NCI-H2107 (cell line): ENCODE measurements at regions not wholly inside any gene's neighbourhood (a gene's known extent, or its start where the extent isn't known, plus 50 kb on each side); places are given as distances from the start of the nearest gene placed in this dataset.
A peak's percentile ranks its signal among the peaks of the same experiment; 100 is the strongest.
"Not testable (repeated sequence)": the region's sequence is repeated elsewhere in the genome, so short reads cannot be mapped to it uniquely, and the experiment has no call there.

Source experiments
- DNase-seq: peaks from one replicate; lab custom pipeline; 2025; lab: John Stamatoyannopoulos, UW

DNA sequence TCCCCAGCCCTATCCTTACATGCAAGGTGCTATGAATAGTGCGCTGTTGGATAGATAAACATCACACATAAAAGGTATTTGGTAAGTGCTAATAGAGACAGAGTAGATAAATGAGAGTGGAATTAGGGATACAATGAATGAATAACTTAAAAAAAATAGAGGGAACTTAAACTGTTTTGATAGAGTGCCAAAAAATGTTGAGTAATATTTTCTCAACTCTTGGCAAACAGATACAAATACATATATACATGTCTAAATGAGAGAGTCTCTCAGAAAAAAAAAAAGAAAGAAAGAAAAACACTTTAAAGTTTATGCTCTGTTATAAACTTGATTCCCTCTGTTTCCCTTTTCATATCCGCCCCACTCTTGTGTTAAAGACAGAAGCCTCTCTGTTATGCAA lies 667.4 kb downstream of the ROBO2 start:
- DNase-seq: no peak

DNA sequence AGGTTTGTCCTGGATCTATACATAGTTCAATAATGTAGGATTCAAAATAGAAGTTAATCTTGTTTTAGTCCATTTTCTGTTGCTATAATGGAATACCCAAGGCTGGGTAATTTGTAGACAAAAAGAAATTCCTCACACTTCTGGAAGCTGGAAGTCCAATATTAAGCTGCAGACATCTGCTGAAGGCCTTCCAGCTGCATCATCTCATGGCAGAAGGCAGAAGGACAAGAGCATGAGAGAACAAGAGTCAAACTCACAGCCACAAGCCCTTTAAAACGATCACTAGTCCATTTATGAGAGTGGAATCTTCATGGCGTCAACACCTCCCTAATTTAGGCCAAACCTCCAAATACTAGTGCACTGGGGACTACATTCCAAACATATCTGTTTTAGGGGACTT lies 669.3 kb downstream of the ROBO2 start:
- no peak for DNase-seq

DNA sequence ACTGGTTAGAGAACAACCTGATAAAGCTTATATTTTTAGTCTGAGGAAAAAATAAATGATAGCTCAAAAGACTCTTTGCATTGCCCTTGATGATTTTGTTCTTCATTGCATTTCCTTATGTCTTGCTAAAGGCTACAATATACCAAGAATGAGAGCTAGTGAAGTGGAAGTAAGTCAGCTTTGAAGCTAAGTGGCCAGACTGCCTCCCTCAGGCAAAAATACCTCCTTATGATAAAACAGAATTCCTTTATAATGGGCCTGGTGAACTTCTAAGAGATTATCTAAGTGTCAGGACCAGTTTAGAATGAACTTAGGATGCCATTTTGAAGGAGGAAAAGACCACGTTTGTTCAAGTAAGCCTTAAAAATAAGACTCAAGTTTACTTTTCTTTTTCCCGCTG lies 678.4 kb downstream of the ROBO2 start:
- DNase-seq: no peak

DNA sequence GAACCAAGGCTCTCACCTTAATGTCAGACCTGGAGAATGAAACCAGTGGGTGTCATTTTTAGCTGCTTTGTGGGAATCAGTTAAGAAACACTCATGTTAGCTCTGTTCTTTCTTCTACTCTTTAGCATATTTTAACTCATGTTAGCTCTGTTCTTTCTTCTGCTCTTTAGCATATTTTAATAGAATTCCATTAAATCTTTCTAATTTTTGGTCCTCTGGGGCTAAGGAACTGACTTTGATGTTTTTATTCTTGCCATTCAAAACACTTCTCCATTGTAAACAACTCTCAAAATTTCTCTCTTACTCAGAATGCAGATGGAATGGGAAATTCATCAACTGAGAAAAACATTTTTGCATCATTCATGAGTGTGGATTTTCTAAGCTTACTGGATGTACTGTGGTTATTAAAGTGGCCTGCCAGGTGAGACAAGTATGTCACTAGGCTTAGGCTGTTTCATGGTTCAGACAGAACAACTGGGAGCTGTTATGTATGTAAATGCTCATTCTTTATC lies 680.6 kb downstream of the ROBO2 start:
- no peak for DNase-seq

DNA sequence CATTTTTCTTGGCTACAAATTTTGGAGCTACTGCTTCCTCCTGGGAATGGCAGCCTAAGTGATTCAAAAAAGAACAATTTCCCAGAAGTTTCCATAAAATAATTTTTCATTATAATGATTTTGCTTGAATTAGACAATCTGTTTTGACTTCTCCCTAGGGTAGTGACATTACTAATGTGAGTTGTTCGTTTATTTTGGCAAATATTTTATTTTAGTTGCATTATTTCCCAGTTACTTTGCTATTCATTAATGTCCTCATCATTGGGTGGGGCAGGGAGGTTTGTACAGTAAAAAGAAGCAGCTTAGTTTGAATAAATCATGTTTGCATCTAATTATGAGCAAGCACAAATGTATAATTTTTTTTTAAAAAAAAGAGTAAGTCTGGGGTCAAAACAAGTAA lies 686.6 kb downstream of the ROBO2 start:
- DNase-seq: no peak

DNA sequence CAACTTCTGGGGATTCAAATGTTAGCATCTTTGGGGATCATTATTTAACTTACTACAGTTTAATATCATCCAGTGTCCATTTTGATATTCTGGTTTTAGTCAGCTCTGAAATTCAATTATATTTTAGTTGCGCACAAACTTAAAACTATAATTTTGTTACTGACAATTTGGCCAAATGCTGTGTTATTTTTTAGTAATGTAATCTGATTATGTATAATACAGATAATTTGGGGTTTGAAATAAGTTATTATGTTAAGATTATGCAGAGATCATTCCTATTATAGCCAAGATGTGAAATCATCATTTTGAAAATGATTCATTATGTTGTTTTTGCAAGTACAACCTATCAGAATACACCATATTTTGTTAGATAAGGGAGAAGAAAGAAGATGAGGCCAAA lies 706.1 kb downstream of the ROBO2 start:
- no peak for DNase-seq

DNA sequence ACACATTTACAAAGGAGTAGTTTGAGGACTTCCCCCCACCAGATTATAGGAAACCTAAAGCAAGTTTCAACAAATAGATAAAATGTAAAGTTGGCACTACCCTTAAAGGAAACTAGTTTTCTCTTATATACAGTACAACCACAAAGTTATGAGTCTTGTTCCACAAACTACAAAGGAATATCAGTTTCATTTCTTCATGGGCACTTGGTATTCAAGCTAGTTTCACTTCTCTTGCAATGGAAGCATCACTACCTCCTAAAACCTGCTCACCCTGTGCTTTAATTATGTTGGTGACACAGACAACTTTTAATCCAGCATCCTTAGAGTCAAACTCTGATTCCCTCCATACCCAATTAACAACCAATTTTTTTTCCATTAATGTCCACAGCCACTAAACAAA lies 707.0 kb downstream of the ROBO2 start:
- no peak for DNase-seq

DNA sequence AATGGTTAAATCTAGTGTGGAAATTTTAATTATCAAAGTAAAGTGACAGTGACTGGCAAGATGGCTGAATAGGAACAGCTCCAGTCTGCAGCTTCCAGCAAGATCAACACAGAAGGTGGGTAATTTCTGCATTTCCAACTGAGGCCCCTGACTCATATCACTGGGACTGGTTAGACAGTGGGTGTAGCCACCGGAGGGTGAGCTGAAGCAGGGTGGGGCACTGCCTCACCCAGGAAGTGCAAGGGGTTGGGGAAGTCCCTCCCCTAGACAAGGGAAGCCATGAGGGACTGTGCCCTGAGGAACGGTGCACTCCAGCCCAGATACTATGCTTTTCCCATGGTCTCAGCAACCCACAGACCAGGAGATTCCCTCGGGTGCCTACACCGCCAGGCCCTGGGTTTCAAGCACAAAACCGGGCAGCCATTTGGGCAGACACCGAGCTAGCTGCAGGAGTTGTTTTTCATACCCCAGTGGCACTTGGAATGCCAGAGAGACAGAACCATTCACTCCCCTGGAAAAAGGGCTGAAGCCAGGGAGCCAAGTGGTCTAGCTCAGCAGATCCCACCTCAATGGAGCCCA lies 716.6 kb downstream of the ROBO2 start:
- not testable (repeated sequence) for DNase-seq

DNA sequence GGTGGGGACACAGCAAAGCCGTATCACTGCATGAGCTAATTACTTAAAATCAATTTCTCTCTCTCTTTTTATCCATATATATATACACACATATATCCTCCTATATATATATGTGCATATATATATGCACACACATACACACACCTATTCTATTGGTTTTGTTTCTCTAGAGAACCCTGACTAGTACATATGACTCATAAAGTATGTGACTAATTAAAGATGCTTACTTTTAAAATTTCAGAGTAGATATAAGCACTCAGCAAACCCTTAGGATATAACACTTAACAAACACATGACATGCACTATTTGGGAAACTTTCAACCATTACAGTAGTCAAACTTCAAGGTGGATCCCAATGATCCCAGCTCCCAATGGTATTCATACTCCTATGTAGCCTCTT lies 732.6 kb downstream of the ROBO2 start:
- DNase-seq: no peak

DNA sequence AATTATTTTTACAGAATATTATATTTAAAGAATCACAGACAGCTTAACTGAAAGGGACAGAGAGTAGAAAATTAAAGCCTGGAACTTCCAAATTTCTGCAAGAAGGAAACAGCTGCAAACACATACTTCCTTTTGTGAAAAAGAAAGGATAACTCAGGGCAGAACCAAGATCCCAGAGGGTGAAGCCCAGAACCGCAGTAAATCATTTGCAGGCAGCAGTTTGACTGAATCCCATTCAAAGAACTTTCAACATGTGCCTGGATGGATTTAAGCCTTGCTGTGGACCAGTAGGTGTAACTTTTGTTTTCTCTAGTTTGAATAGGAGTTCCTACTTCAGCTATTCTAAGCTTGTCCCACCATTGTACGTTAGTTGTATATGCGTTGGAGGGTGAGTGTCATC lies 733.2 kb downstream of the ROBO2 start:
- no peak for DNase-seq

DNA sequence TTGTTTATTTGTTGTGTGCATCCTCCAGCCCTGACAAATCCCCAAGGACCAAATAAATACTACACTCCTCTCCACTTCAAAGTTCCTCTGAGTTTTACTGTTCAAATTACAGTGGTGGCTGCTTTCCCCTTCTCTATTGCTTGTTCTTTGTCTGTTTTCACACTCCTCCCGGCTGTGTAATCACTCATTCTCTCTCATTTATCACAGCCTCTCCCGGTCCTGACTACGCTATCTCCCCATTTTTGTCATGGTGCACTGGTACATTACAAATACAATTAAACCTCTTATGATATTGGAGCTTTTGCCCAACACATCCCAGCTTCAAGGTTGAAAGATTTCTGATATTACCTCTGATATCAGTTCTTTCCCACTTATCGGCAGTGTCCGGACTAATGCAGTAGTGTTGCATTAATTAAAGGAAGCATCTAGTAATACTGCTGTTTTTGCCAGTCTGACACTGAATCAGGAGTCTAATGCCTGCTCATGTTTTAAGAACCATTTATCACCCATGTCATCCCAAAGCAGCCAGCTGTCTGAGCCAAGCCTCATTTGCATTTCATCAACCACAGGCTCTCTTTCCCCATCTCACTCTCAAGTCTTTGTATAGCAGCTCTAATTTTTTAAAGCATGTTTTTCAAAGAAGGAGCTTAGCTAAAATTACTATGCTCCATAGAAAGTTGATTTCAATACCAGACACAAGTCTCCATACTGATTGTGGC lies 740.5 kb downstream of the ROBO2 start:
- DNase-seq: peak; percentile 18

DNA sequence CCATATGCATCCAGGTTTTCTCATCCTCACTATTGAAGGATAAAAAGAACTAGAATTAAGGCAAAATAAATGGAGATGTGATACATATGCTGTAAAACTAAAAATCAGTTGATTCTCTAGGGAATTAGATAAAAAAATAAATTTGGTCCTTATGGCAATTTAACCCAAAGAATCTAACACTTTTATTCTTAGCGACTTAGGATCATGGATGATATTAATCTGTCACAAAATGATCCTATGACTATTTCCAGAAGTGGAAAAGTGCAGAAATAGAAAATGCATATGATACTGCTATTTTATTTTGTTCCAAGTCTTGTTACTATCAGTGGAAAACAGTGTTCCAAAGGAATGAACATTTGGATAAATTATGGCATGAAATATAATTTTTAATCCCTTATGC lies 746.3 kb downstream of the ROBO2 start:
- no peak for DNase-seq

DNA sequence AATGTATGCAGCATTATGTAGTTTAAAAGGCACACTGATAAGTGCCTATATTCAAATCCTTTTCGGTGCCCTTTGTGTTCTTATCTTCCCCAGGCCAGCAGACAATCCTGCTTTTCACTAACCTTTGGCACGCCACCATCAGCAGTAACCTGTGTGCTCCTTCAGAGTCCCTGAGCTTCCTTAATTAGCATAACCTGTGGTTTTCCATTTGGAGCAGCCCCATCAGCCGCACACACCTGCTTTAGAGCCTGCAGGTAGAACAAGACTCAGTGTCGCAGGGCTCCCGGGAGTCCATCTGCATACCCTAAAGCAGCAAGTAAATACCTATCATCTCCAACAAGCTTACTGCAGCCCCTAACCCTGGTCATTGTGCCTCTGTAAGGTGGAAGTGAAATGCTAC lies 755.1 kb downstream of the ROBO2 start:
- peak; percentile 83 for DNase-seq

DNA sequence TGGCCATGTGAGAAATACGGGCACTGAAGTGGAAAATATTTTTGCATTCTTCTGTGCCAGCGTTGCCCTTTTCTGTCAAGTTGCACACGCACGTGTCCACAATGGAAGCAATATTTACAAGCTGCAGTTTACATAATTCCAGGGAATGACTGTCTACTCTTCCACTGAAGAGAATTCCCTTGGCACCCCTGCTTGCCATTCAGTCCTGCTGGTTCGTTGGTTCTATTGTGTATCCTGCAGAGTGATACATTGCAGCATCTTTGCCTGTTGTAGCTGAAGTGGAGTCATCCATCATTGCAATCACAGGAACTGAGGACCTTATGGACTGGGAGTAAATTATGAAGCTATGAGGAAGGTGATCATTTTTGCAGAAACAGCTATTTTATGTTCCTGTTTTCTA lies 759.4 kb downstream of the ROBO2 start:
- peak; percentile 9 for DNase-seq

DNA sequence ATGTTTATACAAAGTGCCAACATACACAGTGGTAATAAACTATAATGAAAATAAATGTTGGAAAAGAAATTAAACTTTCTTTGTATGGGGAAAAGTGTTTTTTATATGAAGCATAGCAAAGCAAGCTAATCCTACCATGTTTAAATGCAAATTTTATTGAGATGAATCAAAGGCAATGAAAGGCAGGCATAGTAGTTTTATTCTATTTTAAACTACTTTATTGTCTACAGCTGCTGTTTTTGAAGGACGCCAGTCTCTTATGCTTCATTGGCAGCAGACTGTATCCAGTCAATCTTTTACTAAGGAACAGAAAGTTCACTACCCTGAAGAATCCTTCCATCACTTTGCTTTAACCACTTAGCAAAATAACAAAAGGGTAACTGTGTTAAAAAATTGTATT lies 761.0 kb downstream of the ROBO2 start:
- no peak for DNase-seq

DNA sequence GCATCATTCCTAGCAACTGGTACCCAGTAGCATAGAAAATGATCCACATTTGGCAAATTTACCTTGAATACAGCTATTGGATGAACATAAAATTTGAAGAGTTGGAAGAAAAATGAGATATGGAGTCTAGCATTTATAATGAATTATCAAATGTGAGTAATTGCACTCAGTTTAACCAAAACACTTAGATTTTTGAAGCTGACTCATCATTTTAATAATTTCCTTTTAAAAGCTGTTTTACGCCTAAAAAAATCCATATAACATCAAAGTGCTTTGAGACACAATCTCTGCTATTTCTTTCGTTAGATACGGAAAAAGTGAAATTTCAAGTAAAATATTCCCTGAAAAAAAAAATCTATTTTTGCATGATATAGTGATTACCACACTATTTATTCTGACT lies 767.4 kb downstream of the ROBO2 start:
- DNase-seq: no peak

DNA sequence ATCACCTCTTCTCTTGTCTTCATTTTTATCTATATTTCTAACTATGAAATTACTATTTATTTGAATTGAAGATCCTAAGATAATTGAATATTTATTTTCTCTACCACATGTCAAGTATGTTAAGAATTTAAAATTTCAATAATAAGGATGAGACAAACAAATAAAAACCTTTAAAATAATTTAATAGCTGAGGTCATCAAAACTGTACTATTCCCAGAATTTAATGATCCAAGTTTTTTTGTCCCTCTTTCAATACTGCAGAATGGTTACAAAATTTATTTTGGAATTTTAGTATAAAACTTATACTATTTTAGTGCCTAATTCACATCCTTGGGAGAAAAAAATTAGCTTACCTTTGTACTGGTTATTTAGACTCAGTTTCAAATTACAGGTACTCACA lies 774.9 kb downstream of the ROBO2 start:
- no peak for DNase-seq

DNA sequence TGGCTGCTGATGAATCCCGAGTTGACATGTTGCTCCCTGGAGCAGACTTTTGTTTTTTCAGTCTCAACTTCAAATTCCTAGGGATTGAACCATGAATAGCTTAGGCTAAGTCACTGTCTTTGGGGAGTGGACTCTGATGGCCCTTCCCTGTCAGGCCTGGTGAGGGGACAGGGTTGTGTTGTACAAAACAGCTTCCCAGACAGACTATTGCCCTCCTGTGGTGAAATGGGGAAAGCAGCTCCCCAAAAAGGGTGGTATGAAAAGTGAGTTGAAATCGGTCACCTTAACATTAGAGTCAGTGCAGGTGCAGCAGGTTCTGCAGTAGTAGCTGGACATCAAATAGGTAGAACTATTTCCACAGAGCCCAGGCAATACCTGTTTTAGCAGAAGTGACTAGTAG lies 775.6 kb downstream of the ROBO2 start:
- no peak for DNase-seq

DNA sequence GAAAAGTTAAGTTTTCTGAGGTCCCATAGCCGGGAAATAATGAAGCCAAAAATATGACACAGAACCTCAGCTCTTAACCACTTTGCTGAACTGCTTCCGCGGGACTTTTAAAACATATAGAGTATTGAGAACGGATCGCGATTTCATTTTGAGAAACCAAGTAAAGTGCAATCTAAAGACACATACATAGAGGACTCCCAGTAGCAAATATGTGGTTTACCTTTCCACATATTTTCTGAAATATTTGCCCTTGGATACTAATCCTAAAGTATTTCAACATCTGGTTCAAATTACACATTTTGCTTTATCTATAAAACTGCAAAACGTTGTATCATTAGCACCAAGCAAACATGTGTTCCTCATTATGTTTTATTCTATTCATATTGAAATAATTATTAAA lies 776.5 kb downstream of the ROBO2 start:
- DNase-seq: no peak

DNA sequence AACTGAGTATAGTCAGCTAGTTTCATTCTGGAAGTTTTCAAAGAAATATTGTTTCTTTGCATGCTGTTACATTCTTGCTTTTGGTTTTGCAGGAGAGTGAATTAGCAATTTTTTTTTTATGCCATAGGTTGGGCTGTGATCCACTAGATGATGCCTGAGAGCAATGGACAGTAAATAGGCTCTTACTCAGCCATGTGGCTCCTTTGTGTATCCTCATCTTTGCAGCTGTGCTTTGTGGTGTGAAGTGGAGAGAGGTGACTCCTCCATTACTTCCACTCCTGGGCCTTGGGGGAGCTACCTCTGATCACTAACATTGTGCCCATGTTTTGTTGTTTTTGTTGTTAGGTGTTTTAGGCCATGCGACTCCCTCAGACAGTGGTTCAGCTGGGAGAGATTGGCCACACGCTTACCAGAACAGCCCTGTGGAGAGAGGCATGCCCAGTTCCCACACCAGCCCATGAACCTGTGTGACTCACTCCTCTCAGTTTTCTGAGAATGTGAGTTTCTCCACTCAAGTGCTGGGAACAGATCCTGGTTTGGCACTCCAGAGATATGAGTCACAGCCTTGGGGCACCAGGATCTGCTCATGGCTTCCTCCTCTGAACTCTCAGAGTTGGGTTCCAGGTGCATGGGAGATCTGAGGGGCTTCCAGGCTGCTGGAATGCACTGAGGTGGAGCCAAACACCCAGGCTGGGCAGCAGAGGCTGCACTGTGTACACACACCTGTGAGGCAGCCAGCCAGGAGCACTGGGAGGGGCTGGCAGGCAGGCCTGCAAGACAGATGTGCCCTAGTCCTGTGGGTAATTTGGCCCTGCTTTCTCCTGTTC lies 785.3 kb downstream of the ROBO2 start:
- DNase-seq: no peak

DNA sequence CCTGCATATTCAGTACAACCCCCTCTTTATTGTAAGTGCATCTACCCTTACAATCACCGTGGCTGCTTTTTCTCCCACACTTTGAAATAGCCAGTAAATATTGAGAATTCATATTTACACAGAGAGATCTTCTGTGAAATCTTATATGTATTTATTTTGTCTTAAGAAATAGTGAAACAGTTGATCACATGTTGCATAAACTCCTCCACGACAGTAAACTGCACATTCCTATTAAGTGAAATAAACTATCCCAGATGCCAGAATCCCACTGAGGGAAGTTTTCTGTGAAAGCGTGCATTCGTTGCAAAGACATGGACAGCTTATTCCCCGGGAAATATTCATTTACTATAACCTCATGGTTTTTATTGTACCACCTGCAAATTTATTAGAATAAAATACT lies 796.0 kb downstream of the ROBO2 start:
- no peak for DNase-seq

DNA sequence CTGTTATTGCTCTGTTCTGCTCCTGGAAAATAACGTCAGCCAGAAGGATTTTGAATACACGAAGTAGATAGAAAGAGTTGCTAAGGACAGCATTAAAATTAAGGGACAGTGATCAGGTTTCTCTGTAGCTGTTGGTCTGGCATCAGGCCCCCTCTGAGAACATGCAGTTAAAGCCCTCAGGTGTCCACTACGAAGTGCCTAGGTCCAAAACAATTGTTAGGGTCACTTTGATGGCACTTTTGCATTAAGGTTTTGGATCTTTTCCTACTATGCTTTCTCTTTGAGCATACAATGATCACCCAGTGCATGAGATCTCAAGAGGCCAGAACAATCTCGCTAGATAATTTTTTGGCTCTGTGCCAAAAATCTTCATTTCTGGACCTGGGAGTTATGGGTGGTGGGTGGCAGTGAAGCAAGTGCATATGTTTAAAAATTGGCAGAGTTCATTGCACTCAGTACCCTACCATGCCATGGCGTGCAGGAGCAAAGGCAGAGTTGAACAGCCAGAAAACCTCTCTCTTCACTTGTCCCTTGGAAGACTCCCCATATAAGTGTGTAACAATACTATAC lies 797.6 kb downstream of the ROBO2 start:
- no peak for DNase-seq

DNA sequence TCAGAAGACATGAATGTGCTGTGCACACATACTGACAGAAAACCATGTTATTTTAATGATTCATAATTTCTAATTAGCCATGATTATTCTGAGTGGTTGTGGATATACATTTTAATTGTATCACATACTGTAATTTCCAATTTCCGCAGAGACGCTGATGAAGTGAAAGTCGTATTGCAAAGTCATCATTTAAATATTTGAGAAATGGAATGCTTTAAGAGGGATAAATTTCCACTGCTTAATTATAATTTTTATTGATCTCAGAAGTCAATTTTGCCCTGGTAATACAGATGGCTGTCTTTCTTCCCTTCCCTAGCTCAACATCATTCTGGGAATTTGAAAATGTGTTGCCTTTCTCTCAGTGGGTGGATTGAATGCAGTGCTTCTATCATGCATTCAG lies 819.3 kb downstream of the ROBO2 start:
- no peak for DNase-seq
